Vagina (tissue), 2 donors: ENCODE measurements at regions not wholly inside any gene's neighbourhood (a gene's known extent, or its start where the extent isn't known, plus 50 kb on each side); places are given as distances from the start of the nearest gene placed in this dataset.

Source experiments
- DNase-seq, 2 donors: peaks; one replicate each; pipeline ENCODE4 v3.0.0-alpha.2; 2017; ENCODE audit errors: extremely low spot score in 2 of 2
- H3K27ac ChIP-seq: fragments of 200-600 bp; sonication (generic); one replicate; pipeline ENCODE4 v1.5.1; 2019
- H3K27me3 ChIP-seq: fragments of 200-600 bp; sonication (generic); one replicate; pipeline ENCODE4 v1.5.1; 2019
- H3K36me3 ChIP-seq, 2 donors: fragments of 200-600 bp; sonication (generic); one replicate each; pipeline ENCODE4 v1.5.1; 2017 to 2019
- H3K4me1 ChIP-seq: fragments of 200-600 bp; sonication (generic); one replicate; pipeline ENCODE4 v1.5.1; 2019
- H3K4me3 ChIP-seq, 2 donors: fragments of 200-600 bp; sonication (generic); 1 replicate in 1 of 2; 2 replicates in 1 of 2; pipeline ENCODE4 v1.5.1; 2016 to 2019
- H3K9me3 ChIP-seq: fragments of 200-600 bp; sonication (generic); one replicate; pipeline ENCODE4 v1.5.1; 2019
- POLR2A ChIP-seq, 2 donors: fragments of 450-650 bp; IDR thresholded peaks; one replicate each; pipeline ENCODE4 v1.6.1; 2017; ENCODE audit warnings: antibody characterized with exemption in 2 of 2, mild to moderate bottlenecking in 2 of 2, moderate library complexity in 2 of 2
- POLR2AphosphoS5 ChIP-seq, 2 donors: sonication (generic); formaldehyde crosslinking; IDR thresholded peaks; one replicate each; pipeline ENCODE4 v1.9.0; 2017; ENCODE audit warnings: antibody characterized with exemption in 2 of 2, mild to moderate bottlenecking in 2 of 2, low read depth in 1 of 2; ENCODE audit not compliant: insufficient read depth in 1 of 2
- intact Hi-C: fragments of 100-400 bp; cut with DNase I; formaldehyde crosslinking; loops from one replicate; pipeline ENCODE4 v1.15.1; 2023
- TF ChIP-seq, protein P1 (sequence below), 3 experiments: fragments of 450-650 bp in 2 of 3; fragments of 200-600 bp in 1 of 3; sonication (generic) in 1 of 3; IDR thresholded peaks; one replicate each; pipeline ENCODE4 v1.5.1; 2017 to 2019; ENCODE audit warnings: antibody characterized with exemption in 3 of 3, mild to moderate bottlenecking in 2 of 3, moderate library complexity in 2 of 3

DNA sequence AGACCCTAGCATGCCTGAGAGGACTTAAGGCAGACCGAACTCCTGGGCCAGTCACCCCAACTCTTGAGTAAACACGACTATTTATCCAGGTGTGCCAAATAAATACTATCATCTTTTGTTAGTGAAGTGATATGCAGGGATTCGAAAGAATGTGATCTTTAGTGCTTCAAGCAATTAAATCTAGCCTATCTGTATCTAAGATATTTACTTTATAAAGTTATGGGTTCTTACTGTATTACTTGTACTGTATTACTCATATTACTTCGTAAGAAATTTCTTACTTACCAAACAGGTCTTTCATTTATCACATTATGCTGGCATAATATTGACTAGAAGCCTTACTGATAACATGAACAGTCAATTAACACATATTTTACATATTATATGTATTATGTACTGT is 211.6 kb upstream of the NECTIN3 start:
- intact Hi-C loops: no loop called here
- Histone ChIP-seq H3K27me3 (no peaks in the 10 kb centered on the region), H3K4me1 (no peaks in the 10 kb centered on the region), H3K27ac (no peak overlapping the region), H3K4me3 (no peak overlapping the region), H3K36me3 (no peaks in the 10 kb centered on the region), H3K9me3 (no peaks in the 10 kb centered on the region)
- TF ChIP-seq POLR2AphosphoS5 (IDR thresholded peaks at IDR 0.05; ENCODE audit: insufficient read depth in 1 of 2, low read depth in 1 of 2) (no peak), POLR2A (IDR thresholded peaks at IDR 0.05) (no peak)
- TF ChIP-seq, protein P1, sequence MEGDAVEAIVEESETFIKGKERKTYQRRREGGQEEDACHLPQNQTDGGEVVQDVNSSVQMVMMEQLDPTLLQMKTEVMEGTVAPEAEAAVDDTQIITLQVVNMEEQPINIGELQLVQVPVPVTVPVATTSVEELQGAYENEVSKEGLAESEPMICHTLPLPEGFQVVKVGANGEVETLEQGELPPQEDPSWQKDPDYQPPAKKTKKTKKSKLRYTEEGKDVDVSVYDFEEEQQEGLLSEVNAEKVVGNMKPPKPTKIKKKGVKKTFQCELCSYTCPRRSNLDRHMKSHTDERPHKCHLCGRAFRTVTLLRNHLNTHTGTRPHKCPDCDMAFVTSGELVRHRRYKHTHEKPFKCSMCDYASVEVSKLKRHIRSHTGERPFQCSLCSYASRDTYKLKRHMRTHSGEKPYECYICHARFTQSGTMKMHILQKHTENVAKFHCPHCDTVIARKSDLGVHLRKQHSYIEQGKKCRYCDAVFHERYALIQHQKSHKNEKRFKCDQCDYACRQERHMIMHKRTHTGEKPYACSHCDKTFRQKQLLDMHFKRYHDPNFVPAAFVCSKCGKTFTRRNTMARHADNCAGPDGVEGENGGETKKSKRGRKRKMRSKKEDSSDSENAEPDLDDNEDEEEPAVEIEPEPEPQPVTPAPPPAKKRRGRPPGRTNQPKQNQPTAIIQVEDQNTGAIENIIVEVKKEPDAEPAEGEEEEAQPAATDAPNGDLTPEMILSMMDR (IDR thresholded peaks at IDR 0.05): no peak
- DNase-seq: no peak

DNA sequence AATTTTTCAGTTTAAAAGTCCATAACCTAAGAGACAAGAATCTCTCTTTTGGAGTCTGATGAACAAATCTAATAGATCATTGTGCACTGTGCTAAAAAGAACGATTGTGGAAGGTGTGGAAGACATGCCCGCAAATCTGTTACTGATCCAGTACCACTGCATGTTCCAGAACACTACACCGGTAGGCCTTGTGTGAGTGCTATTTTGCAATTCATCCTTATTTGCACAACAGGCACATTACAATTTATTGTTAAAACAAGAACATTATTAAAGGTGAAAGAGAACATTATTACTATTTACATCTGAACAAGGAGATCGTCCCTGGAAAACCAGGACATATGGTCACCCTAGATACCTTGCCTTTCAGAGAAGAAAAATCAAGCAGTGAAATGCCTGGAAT is 205.7 kb upstream of the NECTIN3 start:
- no peak overlapping the region for H3K27ac ChIP-seq
- TF ChIP-seq POLR2AphosphoS5 (IDR thresholded peaks at IDR 0.05; ENCODE audit: insufficient read depth in 1 of 2, low read depth in 1 of 2) (no peak), POLR2A (IDR thresholded peaks at IDR 0.05) (no peak)
- TF ChIP-seq, protein P1 (IDR thresholded peaks at IDR 0.05): no peak
- no peaks in the 10 kb centered on the region for H3K27me3 ChIP-seq
- H3K4me3 ChIP-seq: no peak overlapping the region
- DNase-seq: no peak
- H3K9me3 ChIP-seq: no peaks in the 10 kb centered on the region
- H3K36me3 ChIP-seq: no peaks in the 10 kb centered on the region
- no peaks in the 10 kb centered on the region for H3K4me1 ChIP-seq
- intact Hi-C loops: no loop called here

DNA sequence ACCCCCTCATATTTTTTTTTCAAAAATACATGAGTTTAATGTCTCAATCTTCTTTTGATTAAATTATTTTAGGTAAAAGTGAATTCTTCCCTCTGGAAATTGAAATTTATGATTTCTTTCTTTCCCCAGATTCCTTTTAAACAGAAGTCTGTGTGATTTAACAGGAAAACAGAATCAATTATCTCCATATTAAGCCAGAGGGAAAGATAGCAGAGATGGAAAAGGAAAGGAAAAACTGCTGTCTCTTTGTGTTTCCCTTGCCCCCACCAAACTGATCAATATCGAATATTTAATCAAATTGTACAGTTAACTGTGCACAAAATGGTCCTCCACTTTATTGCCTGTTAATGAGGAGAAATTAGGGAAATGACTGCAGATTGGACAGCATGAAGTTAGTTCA is 203.5 kb upstream of the NECTIN3 start:
- Histone ChIP-seq H3K4me3 (no peak overlapping the region), H3K36me3 (no peaks in the 10 kb centered on the region), H3K4me1 (no peaks in the 10 kb centered on the region), H3K27me3 (no peaks in the 10 kb centered on the region), H3K9me3 (no peaks in the 10 kb centered on the region), H3K27ac (no peak overlapping the region)
- intact Hi-C loops: no loop called here
- no peak for DNase-seq
- no peak for TF ChIP-seq POLR2A (IDR thresholded peaks at IDR 0.05)
- TF ChIP-seq, protein P1 (IDR thresholded peaks at IDR 0.05): no peak
- TF ChIP-seq POLR2AphosphoS5 (IDR thresholded peaks at IDR 0.05; ENCODE audit: insufficient read depth in 1 of 2, low read depth in 1 of 2): no peak

DNA sequence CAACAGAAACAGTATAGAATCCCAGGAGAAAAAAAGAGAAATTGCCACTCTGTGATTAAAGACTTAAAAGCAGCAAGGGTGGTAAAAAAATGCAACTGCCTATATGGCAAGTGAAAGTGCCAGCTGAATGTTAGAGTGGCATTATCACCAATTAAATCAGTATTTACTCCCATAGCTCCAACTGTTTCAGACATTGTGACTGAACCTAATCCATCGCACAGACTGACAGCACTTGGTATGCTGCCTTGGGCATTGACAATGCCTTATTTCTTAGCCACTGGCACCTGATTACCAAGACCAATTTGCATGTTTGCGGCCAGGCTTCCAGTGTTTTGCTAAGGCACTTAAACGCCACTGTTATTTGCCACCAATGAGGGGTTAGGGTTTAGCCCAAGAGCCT is 201.9 kb upstream of the NECTIN3 start:
- Histone ChIP-seq H3K36me3 (no peaks in the 10 kb centered on the region), H3K4me3 (no peak overlapping the region), H3K27me3 (no peaks in the 10 kb centered on the region), H3K9me3 (no peaks in the 10 kb centered on the region), H3K4me1 (no peaks in the 10 kb centered on the region), H3K27ac (no peak overlapping the region)
- no peak for DNase-seq
- TF ChIP-seq POLR2AphosphoS5 (IDR thresholded peaks at IDR 0.05; ENCODE audit: insufficient read depth in 1 of 2, low read depth in 1 of 2): no peak
- TF ChIP-seq, protein P1 (IDR thresholded peaks at IDR 0.05): no peak
- TF ChIP-seq POLR2A (IDR thresholded peaks at IDR 0.05): no peak
- intact Hi-C loops: no loop called here

DNA sequence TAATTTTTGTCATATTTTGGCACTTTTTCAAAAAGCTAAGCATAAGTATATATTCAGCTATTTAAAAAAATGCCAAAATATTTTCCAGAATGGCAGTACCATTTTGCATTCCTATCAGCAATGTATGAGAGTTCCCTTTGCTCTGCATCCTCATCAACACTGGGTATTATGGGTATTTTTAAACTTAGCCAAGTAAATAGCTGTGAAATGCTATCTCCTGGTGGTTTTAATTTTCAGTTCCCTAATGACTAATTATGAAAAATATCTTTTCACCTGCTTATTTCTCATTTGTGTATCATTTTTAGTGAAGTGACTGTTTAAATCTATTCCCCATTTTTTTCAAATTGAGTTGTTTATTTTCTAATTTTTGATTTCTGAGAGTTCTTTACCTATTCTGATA is 199.7 kb upstream of the NECTIN3 start:
- H3K27ac ChIP-seq: no peak overlapping the region
- no peaks in the 10 kb centered on the region for H3K27me3 ChIP-seq
- intact Hi-C loops: no loop called here
- H3K4me3 ChIP-seq: no peak overlapping the region
- no peaks in the 10 kb centered on the region for H3K36me3 ChIP-seq
- no peaks in the 10 kb centered on the region for H3K4me1 ChIP-seq
- no peak for TF ChIP-seq POLR2AphosphoS5 (IDR thresholded peaks at IDR 0.05; ENCODE audit: insufficient read depth in 1 of 2, low read depth in 1 of 2)
- no peak for TF ChIP-seq POLR2A (IDR thresholded peaks at IDR 0.05)
- H3K9me3 ChIP-seq: no peaks in the 10 kb centered on the region
- no peak for DNase-seq

DNA sequence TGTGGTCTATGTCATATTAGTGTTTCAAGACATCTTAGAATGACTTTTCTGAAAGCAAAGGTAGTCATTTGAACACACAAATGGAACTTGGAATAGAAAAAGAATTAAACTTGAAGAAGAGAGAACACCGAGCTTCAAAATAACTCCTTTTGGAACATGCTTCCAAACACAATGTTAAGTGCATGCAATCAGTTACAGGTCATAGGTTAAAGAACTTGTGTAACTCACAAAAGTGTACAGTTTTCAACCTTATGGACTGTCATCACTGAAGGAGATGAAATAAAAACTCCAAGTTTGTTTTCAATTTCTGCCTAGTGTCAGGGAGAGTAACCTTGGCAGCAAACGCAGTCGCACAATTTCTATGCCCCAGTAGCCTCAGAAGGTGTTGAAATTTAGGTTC is 192.9 kb upstream of the NECTIN3 start:
- Histone ChIP-seq H3K4me1 (no peaks in the 10 kb centered on the region), H3K4me3 (no peak overlapping the region), H3K27me3 (no peaks in the 10 kb centered on the region), H3K27ac (no peak overlapping the region), H3K36me3 (no peaks in the 10 kb centered on the region), H3K9me3 (no peaks in the 10 kb centered on the region)
- intact Hi-C loops: no loop called here
- no peak for DNase-seq
- TF ChIP-seq, protein P1 (IDR thresholded peaks at IDR 0.05): no peak
- TF ChIP-seq POLR2AphosphoS5 (IDR thresholded peaks at IDR 0.05; ENCODE audit: insufficient read depth in 1 of 2, low read depth in 1 of 2) (no peak), POLR2A (IDR thresholded peaks at IDR 0.05) (no peak)
